ENCODE measurements at regions not wholly inside any gene's neighbourhood (a gene's known extent, or its start where the extent isn't known, plus 50 kb on each side); places are given as distances from the start of the nearest gene placed in this dataset.

- TF ChIP-seq CTCF (conservative IDR thresholded peaks at IDR 0.05; ENCODE audit: low read depth, low read length): no peak
- no peak for DNase-seq (ENCODE audit: low read depth)
- H3K4me3 ChIP-seq (ENCODE audit: low read length): no peak overlapping the region
These were observed 60.0 kb upstream of the ARHGAP24 start for GRCh38 chr4:85414972-85415371.

- no peak for DNase-seq (ENCODE audit: low read depth)
- no peak overlapping the region for H3K4me3 ChIP-seq (ENCODE audit: low read length)
- no peak for TF ChIP-seq CTCF (conservative IDR thresholded peaks at IDR 0.05; ENCODE audit: low read depth, low read length)
These were observed 58.9 kb upstream of the ARHGAP24 start for GRCh38 chr4:85416094-85416493.

GRCh38 chr4:85419103-85419502 is 55.8 kb upstream of the ARHGAP24 start:
- H3K4me3 ChIP-seq (ENCODE audit: low read length): no peak overlapping the region
- TF ChIP-seq CTCF (conservative IDR thresholded peaks at IDR 0.05; ENCODE audit: low read depth, low read length): no peak
- peak; percentile 37 for DNase-seq (ENCODE audit: low read depth)

GRCh38 chr4:85420831-85421230 is 54.1 kb upstream of the ARHGAP24 start:
- no peak for DNase-seq (ENCODE audit: low read depth)
- no peak for TF ChIP-seq CTCF (conservative IDR thresholded peaks at IDR 0.05; ENCODE audit: low read depth, low read length)
- no peak overlapping the region for H3K4me3 ChIP-seq (ENCODE audit: low read length)

GRCh38 chr4:85423431-85423830 is 51.5 kb upstream of the ARHGAP24 start:
- TF ChIP-seq CTCF (conservative IDR thresholded peaks at IDR 0.05; ENCODE audit: low read depth, low read length): no peak
- no peak for DNase-seq (ENCODE audit: low read depth)
- no peak overlapping the region for H3K4me3 ChIP-seq (ENCODE audit: low read length)

All from retinal pigment epithelial cell (primary cell).